GM12878 (cell line): ENCODE measurements at regions not wholly inside any gene's neighbourhood (a gene's known extent, or its start where the extent isn't known, plus 50 kb on each side); places are given as distances from the start of the nearest gene placed in this dataset.

ENCODE experiments used
- ATAC-seq: fragments of 200-7000 bp; cut with Tn5 transposase; 3 replicates; pipeline ENCODE4 v1.9.1; 2020; ENCODE audit warnings: mild to moderate bottlenecking, moderate library complexity
- BruUV-seq: library from RNA; stranded (reverse); fragments of 400-500 nt; replicated peaks from 2 replicates; lab custom pipeline; 2021; lab: Mats Ljungman, UMichigan
- CTCF ChIA-PET: fragments of 300-600 bp; sonication (Branson Sonifier 250); formaldehyde crosslinking; extraction: SDS; loops from one replicate; lab custom pipeline; 2021; ENCODE audit warnings: inconsistent platforms; lab: Yijun Ruan, JAX
- POLR2A ChIA-PET: fragments of 350-600 bp; formaldehyde crosslinking; extraction: SDS; loops from one replicate; lab custom pipeline; 2021; ENCODE audit warnings: inconsistent platforms; lab: Charles Lee
- RAD21 ChIA-PET: fragments of 300-600 bp; sonication (Branson Sonifier 250); formaldehyde crosslinking; loops from one replicate; lab custom pipeline; 2023; ENCODE audit warnings: antibody characterized with exemption; ENCODE audit not compliant: unreplicated experiment; lab: Charles Lee
- SMC1A ChIA-PET: fragments of 300-600 bp; sonication (Branson Sonifier 250); formaldehyde crosslinking; loops from one replicate; lab custom pipeline; 2023; ENCODE audit not compliant: unreplicated experiment, uncharacterized antibody; lab: Charles Lee
- DNase-seq: peaks from one replicate; pipeline ENCODE4 v3.0.0-alpha.2; 2011; ENCODE audit warnings: low read depth, low spot score
- FAIRE-seq: peaks from 3 replicates; lab custom pipeline; 2011; peaks lifted over from hg19 to GRCh38; lab: Jason Lieb, UNC
- H2AFZ ChIP-seq: 2 replicates; pipeline ENCODE4 v1.6.0; 2011; ENCODE audit warnings: low read depth, low read length, control low read depth; ENCODE audit not compliant: control insufficient read depth
- H3K27ac ChIP-seq: 2 replicates; pipeline ENCODE4 v1.5.1; 2011; ENCODE audit warnings: control low read depth; ENCODE audit not compliant: control insufficient read depth, insufficient read depth
- H3K27me3 ChIP-seq, 2 experiments: replicated peaks in 1 of 2; 2 replicates each; pipeline versions ENCODE4 v1.6.0 to v1.6.1; 2011; ENCODE audit warnings: low read length in 1 of 2; ENCODE audit not compliant: control insufficient read depth in 2 of 2, insufficient read depth in 2 of 2
- H3K36me3 ChIP-seq, 2 experiments: 2 replicates each; pipeline ENCODE4 v1.5.1; 2011; ENCODE audit warnings: low read length in 1 of 2; ENCODE audit not compliant: control insufficient read depth in 2 of 2, insufficient read depth in 2 of 2
- H3K4me1 ChIP-seq: 2 replicates; pipeline ENCODE4 v1.6.1; 2011; ENCODE audit warnings: mild to moderate bottlenecking, low read length, moderate library complexity, mixed read lengths; ENCODE audit not compliant: control insufficient read depth, insufficient read depth
- H3K4me2 ChIP-seq: 2 replicates; pipeline ENCODE4 v1.6.0; 2011; ENCODE audit warnings: control low read depth; ENCODE audit not compliant: control insufficient read depth, insufficient read depth
- H3K4me3 ChIP-seq: fragments of 200-600 bp; sonication (generic); 2 replicates; pipeline ENCODE4 v1.5.1; 2016
- H3K79me2 ChIP-seq: 2 replicates; pipeline ENCODE4 v1.6.0; 2011; ENCODE audit warnings: low read length; ENCODE audit not compliant: control insufficient read depth, insufficient read depth
- H3K9ac ChIP-seq: 2 replicates; pipeline ENCODE4 v1.8.0; 2011; ENCODE audit warnings: low read length, control low read depth, mixed read lengths; ENCODE audit not compliant: control insufficient read depth, insufficient read depth
- H3K9me3 ChIP-seq: replicated peaks from 3 replicates; pipeline ENCODE4 v1.5.1; 2011; ENCODE audit warnings: mild to moderate bottlenecking, low read length; ENCODE audit not compliant: control insufficient read depth, insufficient read depth
- H4K20me1 ChIP-seq: 2 replicates; pipeline ENCODE4 v1.6.0; 2011; ENCODE audit not compliant: control insufficient read depth, insufficient read depth
- CBX3 ChIP-seq: fragments of 200-600 bp; sonication (generic); IDR thresholded peaks from 2 replicates; pipeline ENCODE4 v1.6.1; 2016; ENCODE audit warnings: low read depth, borderline replicate concordance
- CREM ChIP-seq: IDR thresholded peaks from 2 replicates; pipeline ENCODE4 v1.6.1; 2014; ENCODE audit warnings: antibody characterized with exemption, low read depth
- E4F1 ChIP-seq: fragments of 450-650 bp; IDR thresholded peaks from 2 replicates; pipeline ENCODE4 v1.6.1; 2018; ENCODE audit warnings: borderline replicate concordance, mild to moderate bottlenecking; ENCODE audit not compliant: partially characterized antibody
- ESRRA ChIP-seq: IDR thresholded peaks from 2 replicates; pipeline ENCODE4 v1.6.1; 2012; ENCODE audit warnings: mild to moderate bottlenecking, low read length, improper control_type of control experiment
- GATAD2B ChIP-seq: fragments of 450-650 bp; conservative IDR thresholded peaks from 2 replicates; pipeline ENCODE4 v1.6.1; 2017; ENCODE audit warnings: low read depth, mild to moderate bottlenecking, moderate library complexity
- IKZF1 ChIP-seq: fragments of 450-650 bp; conservative IDR thresholded peaks from 2 replicates; pipeline ENCODE4 v1.6.1; 2017; ENCODE audit warnings: antibody characterized with exemption, mild to moderate bottlenecking
- SIN3A ChIP-seq: IDR thresholded peaks from 2 replicates; pipeline ENCODE4 v1.6.1; 2012; ENCODE audit warnings: low read depth, low read length, improper control_type of control experiment
- SMARCA5 ChIP-seq: fragments of 450-650 bp; IDR thresholded peaks from 2 replicates; pipeline ENCODE4 v1.6.1; 2017; ENCODE audit warnings: mild to moderate bottlenecking
- TAF1 ChIP-seq: IDR thresholded peaks from 2 replicates; pipeline ENCODE4 v1.6.1; 2011; ENCODE audit warnings: mild to moderate bottlenecking, low read depth, low read length, borderline replicate concordance
- ZNF384 ChIP-seq: IDR thresholded peaks from 2 replicates; pipeline ENCODE4 v1.6.1; 2012; ENCODE audit warnings: low read depth, mild to moderate bottlenecking, low read length, improper control_type of control experiment, borderline replicate concordance
- ZNF622 ChIP-seq: fragments of 450-650 bp; IDR thresholded peaks from 2 replicates; pipeline ENCODE4 v1.6.1; 2017; ENCODE audit warnings: mild to moderate bottlenecking, inconsistent platforms
- ZSCAN29 ChIP-seq: fragments of 450-650 bp; IDR thresholded peaks from 2 replicates; pipeline ENCODE4 v1.6.1; 2017; ENCODE audit warnings: mild to moderate bottlenecking, moderate library complexity
- WGBS: methylation state at CpG from one replicate; pipeline ENCODE4 v1.1.6; 2016; ENCODE audit warnings: low lambda C conversion rate; ENCODE audit not compliant: insufficient replicate concordance, insufficient coverage; ENCODE audit errors: missing lambda C conversion rate; 5-methylcytosine and 5-hydroxymethylcytosine counted together
- in situ Hi-C: fragments of 300-500 bp; cut with MboI; formaldehyde crosslinking; loops from 9 replicates; pipeline ENCODE4 v1.14.3; 2018; ENCODE audit warnings: mixed read lengths
- intact Hi-C: fragments of 100-400 bp; cut with micrococcal nuclease; formaldehyde crosslinking; loops from one replicate; pipeline ENCODE4 v1.14.2; 2022; ENCODE audit not compliant: unreplicated experiment
- TF ChIP-seq, protein P1 (sequence below): IDR thresholded peaks from 2 replicates; pipeline ENCODE4 v1.6.1; 2012; ENCODE audit warnings: low read depth, low read length, improper control_type of control experiment
- TF ChIP-seq, protein P2 (sequence below): fragments of 450-650 bp; formaldehyde crosslinking; IDR thresholded peaks from 2 replicates; pipeline ENCODE4 v1.4.0; 2022; ENCODE audit warnings: mild to moderate bottlenecking, moderate library complexity

DNA sequence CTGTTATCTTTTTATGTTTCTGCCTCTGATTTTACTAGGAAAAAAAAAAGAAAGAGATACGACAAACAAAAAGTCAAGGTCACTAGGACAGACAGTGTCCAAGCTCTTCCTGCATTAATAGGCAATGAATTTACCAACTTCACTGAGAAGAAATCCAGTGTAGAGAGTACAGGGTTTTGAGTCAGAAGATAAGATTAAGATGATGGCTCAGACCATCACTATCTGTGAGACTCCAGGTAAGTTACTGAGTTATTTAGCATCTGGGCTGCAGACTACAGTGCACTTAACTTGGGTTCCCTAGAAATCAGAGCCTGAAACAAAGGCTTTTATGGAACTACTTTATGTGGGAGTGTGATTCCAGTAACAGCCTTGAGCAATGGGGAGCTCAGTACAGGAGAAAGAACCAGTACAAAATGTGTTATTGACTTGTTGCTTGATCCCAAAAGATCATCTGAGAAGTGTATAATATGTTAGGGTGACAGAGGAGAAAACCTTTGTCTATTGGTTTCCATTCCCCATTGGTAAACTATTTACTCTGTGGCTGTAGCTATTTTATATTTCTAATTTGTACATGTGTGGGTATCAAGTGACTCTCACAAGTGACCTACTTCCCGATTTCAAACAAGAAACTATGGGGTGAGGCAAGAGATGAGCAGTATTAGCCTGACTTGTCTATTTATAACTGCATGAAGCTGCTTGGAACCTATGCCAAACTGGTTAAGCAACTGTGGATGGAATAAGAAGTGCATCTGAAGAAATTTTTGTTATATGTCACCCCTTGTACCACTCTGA is 395.8 kb downstream of the RAB38 start:
- no peak overlapping the region for H3K9ac ChIP-seq
- H3K27me3 ChIP-seq, result no peaks in the 10 kb centered on the region
- no peak overlapping the region for H3K4me3 ChIP-seq
- ATAC-seq (no peak), FAIRE-seq (no peak), DNase-seq (no peak)
- H3K9me3 ChIP-seq, result no peaks in the 10 kb centered on the region
- RAD21 ChIA-PET, result no interaction called here
- H3K27ac ChIP-seq, result no peak overlapping the region
- H3K79me2 ChIP-seq, result no peaks in the 10 kb centered on the region
- whole genome bisulfite sequencing, result 0% methylated on average over 2 of the region's 2 CpGs
- POLR2A ChIA-PET, result no interaction called here
- no peaks in the 10 kb centered on the region for H4K20me1 ChIP-seq
- H3K36me3 ChIP-seq, result no peaks in the 10 kb centered on the region
- SMC1A ChIA-PET, result interaction anchor here (1.3 kb wide), 1 partner anchor 15 kb away, joined by 3 read pairs; no protein-coding TSS in a partner anchor
- H3K4me2 ChIP-seq, result no peak overlapping the region
- CTCF ChIA-PET, result no interaction called here
- BruUV-seq, result no TSS peak
- intact Hi-C loops (no loop called here), in situ Hi-C loops (no loop called here)
- H3K4me1 ChIP-seq, result no peaks in the 10 kb centered on the region
- H2AFZ ChIP-seq, result no peak overlapping the region
- TF ChIP-seq ZNF622 (no peak), E4F1 (no peak), TAF1 (no peak), ZNF384 (no peak), GATAD2B (no peak), CBX3 (no peak), SIN3A (no peak), SMARCA5 (no peak), CREM (no peak), ESRRA (no peak), ZSCAN29 (no peak), IKZF1 (no peak)
- TF ChIP-seq, protein P1, sequence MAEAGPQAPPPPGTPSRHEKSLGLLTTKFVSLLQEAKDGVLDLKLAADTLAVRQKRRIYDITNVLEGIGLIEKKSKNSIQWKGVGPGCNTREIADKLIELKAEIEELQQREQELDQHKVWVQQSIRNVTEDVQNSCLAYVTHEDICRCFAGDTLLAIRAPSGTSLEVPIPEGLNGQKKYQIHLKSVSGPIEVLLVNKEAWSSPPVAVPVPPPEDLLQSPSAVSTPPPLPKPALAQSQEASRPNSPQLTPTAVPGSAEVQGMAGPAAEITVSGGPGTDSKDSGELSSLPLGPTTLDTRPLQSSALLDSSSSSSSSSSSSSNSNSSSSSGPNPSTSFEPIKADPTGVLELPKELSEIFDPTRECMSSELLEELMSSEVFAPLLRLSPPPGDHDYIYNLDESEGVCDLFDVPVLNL, result no peak
- TF ChIP-seq, protein P2, sequence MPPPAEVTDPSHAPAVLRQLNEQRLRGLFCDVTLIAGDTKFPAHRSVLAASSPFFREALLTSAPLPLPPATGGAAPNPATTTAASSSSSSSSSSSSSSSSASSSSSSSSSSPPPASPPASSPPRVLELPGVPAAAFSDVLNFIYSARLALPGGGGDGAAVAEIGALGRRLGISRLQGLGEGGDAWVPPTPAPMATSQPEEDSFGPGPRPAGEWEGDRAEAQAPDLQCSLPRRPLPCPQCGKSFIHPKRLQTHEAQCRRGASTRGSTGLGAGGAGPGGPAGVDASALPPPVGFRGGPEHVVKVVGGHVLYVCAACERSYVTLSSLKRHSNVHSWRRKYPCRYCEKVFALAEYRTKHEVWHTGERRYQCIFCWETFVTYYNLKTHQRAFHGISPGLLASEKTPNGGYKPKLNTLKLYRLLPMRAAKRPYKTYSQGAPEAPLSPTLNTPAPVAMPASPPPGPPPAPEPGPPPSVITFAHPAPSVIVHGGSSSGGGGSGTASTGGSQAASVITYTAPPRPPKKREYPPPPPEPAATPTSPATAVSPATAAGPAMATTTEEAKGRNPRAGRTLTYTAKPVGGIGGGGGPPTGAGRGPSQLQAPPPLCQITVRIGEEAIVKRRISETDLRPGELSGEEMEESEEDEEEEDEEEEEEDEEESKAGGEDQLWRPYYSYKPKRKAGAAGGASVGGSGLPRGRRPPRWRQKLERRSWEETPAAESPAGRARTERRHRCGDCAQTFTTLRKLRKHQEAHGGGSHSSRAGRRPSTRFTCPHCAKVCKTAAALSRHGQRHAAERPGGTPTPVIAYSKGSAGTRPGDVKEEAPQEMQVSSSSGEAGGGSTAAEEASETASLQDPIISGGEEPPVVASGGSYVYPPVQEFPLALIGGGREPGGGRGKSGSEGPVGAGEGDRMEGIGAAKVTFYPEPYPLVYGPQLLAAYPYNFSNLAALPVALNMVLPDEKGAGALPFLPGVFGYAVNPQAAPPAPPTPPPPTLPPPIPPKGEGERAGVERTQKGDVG, result no peak
